ENCODE measurements at regions not wholly inside any gene's neighbourhood (a gene's known extent, or its start where the extent isn't known, plus 50 kb on each side); places are given as distances from the start of the nearest gene placed in this dataset.

GRCh38 chr9:85199866-85200495, 530.5 kb downstream of the NTRK2 start (continued):
- no peak for TF ChIP-seq GLIS1 (tag by site-specific recombination; IDR thresholded peaks at IDR 0.05)

- TF ChIP-seq ZNF449 (tag by site-specific recombination; IDR thresholded peaks at IDR 0.05) = peak; percentile 91
- no peak for TF ChIP-seq ZNF704 (tag by site-specific recombination; IDR thresholded peaks at IDR 0.05)
- POLR2A ChIA-PET = no interaction called here
Measured at GRCh38 chr9:85192750-85193149, 523.2 kb downstream of the NTRK2 start.

GRCh38 chr9:85186218-85186585, 516.7 kb downstream of the NTRK2 start:
- Histone ChIP-seq H3K4me3 (ENCODE audit: low read depth, low read length) (no peak overlapping the region), H3K27ac (ENCODE audit: extremely low read depth, low read depth, low read length) (no peak overlapping the region), H3K9me3 (ENCODE audit: control insufficient read depth, insufficient read depth, low read depth, low read length) (no peaks in the 10 kb centered on the region), H3K36me3 (ENCODE audit: control insufficient read depth in 2 of 2, insufficient read depth in 1 of 2, low read length in 2 of 2) (no peaks in the 10 kb centered on the region), H3K4me1 (ENCODE audit: control insufficient read depth, insufficient read depth, low read length) (no peaks in the 10 kb centered on the region)
- TF ChIP-seq ZNF138 (tag by site-specific recombination; IDR thresholded peaks at IDR 0.05; ENCODE audit: borderline replicate concordance) (no peak), ZBTB44 (tag by site-specific recombination; IDR thresholded peaks at IDR 0.05) (no peak), ZNF785 (tag by site-specific recombination; IDR thresholded peaks at IDR 0.05) (no peak), PBX3 (CRISPR knock-in tag; IDR thresholded peaks at IDR 0.05) (no peak), SCRT2 (tag by site-specific recombination; IDR thresholded peaks at IDR 0.05) (no peak), ZNF623 (tag by site-specific recombination; IDR thresholded peaks at IDR 0.05) (no peak), ZNF76 (tag by site-specific recombination; IDR thresholded peaks at IDR 0.05; ENCODE audit: borderline replicate concordance, low read depth) (no peak), ZNF404 (tag by site-specific recombination; IDR thresholded peaks at IDR 0.05) (no peak), ZNF148 (tag by site-specific recombination; IDR thresholded peaks at IDR 0.05; ENCODE audit: borderline replicate concordance) (no peak), ZNF184 (tag by site-specific recombination; IDR thresholded peaks at IDR 0.05) (no peak), ZNF280D (tag by site-specific recombination; IDR thresholded peaks at IDR 0.05) (no peak), ZNF223 (tag by site-specific recombination; IDR thresholded peaks at IDR 0.05) (no peak)
- POLR2A ChIA-PET = no interaction called here
- CTCF ChIA-PET = no interaction called here

More at GRCh38 chr9:85192750-85193149, 523.2 kb downstream of the NTRK2 start:
- H3K4me3 ChIP-seq (ENCODE audit: low read depth, low read length) = no peak overlapping the region
- no peaks in the 10 kb centered on the region for H3K4me1 ChIP-seq (ENCODE audit: control insufficient read depth, insufficient read depth, low read length)
- CTCF ChIA-PET = interaction anchor here (0.6 kb wide), 1 partner anchor 1009 kb away, joined by 3 read pairs; no protein-coding TSS in a partner anchor
- no peaks in the 10 kb centered on the region for H3K9me3 ChIP-seq (ENCODE audit: control insufficient read depth, insufficient read depth, low read depth, low read length)
- H3K27ac ChIP-seq (ENCODE audit: extremely low read depth, low read depth, low read length) = no peak overlapping the region
- H3K36me3 ChIP-seq (ENCODE audit: control insufficient read depth in 2 of 2, insufficient read depth in 1 of 2, low read length in 2 of 2) = no peaks in the 10 kb centered on the region
